Retinal pigment epithelial cell (primary cell): ENCODE measurements at regions not wholly inside any gene's neighbourhood (a gene's known extent, or its start where the extent isn't known, plus 50 kb on each side); places are given as distances from the start of the nearest gene placed in this dataset.

Experiments used
- DNase-seq: peaks from one replicate; pipeline ENCODE4 v3.0.0-alpha.2; 2010; ENCODE audit warnings: low read depth
- H3K4me3 ChIP-seq: 2 replicates; pipeline ENCODE4 v1.5.1; 2011; ENCODE audit warnings: mild to moderate bottlenecking, low read length, control low read depth, moderate library complexity
- CTCF ChIP-seq: conservative IDR thresholded peaks from 2 replicates; pipeline ENCODE4 v1.5.1; 2011; ENCODE audit warnings: low read depth, low read length, control low read depth, inconsistent platforms

DNA sequence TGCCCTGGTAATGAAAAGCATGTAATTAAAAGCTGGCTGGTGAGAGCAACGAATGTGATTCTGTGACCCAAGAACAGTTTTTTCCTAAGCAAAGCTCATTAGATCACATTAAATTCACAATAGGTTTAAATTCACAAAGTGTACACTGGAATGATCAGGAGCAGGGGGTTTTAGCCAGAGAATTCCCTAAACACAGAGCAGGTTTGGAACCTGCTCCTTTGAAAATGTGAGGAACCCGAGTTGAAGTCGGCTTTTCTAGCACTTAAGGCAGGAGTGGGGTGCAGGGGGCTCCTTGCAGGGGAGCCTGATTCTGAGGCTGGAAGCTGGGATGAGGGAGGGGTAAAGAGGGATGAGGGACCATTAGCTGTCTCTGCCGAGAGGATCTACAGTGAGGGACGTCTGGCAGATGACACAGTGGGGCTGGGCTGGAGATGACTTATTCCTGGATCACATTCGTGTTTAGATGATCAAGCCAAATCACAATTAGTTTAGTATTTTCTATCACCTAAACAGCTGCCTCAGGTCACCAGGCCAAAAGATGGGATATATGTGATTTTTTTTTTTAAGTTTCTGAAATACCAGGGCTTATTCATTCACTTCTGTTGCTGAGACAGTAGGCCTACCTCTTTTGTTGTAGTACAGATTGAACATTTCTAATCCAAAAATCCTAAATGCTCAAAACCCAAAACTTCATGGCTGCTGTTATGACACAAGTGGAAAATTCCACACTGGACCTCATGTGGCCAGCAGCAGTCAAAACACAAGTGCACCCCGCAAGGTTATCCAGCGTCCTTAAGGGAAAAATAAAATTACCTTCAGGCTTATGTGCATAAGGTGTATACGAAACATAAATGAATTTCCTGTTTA is 93.1 kb upstream of the HIVEP1 start:
- H3K4me3 ChIP-seq = no peak overlapping the region
- TF ChIP-seq CTCF = no peak
- DNase-seq = peak; percentile 95

DNA sequence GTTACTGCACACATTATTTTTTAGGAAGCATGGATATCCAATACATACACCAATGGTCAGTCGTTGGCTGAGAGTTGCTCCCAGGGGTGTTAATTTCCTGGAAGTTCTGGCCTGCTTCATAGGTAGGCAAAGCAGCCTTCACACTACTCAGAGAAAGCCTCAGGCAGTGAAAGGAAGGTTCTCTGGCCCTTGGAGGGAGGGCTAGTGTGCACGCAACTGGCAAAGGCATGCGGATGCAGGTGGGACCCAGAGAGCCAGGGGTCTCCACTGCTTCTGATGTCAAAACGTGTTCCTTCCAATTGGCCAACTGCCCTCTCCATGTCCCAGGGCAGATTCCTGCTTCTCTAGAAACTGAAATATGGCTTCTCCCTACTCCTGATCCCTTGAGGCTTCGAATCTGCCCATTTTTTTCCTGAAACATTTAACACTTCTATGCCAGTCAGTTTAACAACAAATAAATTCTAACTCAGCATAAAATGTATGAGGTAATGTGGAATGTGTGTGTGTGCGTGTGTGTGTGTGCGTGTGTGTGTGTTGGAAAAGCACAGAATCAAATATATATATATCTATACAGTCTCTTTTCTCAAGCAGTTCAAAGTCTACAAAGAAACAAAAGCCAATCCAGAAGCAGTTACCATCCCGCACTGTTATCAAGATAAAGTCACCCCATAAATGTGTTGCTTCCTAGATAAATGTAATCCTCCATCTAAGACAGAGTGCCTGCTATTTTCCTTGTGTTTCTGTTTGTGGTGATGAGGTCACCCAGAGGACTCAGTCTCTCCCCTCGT is 94.0 kb upstream of the HIVEP1 start:
- no peak overlapping the region for H3K4me3 ChIP-seq
- DNase-seq = no peak
- no peak for TF ChIP-seq CTCF

- no peak for DNase-seq
- H3K4me3 ChIP-seq = no peak overlapping the region
- TF ChIP-seq CTCF = no peak
Measured at GRCh38 chr6:11912420-11912819, 99.7 kb upstream of the HIVEP1 start.

DNA sequence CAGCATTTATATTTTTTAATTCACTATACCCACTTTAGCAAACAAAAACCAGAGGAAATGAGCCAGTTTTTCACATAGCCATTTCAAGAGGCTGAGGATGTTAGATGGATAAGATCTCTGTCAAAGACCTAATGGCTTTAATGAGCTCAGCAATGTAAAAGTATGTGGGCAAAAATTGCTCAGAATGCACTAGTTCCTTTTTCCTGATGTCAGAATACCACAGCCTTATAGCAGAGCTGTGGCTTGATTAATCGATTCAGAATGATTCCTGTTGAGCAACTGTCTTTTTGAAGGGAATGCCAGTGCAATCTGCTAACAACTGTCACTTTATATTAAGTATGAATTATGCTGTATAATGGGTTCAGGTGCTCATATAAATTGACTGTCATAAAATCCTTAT is 100.6 kb upstream of the HIVEP1 start:
- TF ChIP-seq CTCF = no peak
- no peak overlapping the region for H3K4me3 ChIP-seq
- DNase-seq = peak; percentile 33

- no peak for TF ChIP-seq CTCF
- DNase-seq = no peak
- no peak overlapping the region for H3K4me3 ChIP-seq
Measured at GRCh38 chr6:11909696-11910132, 102.4 kb upstream of the HIVEP1 start.

GRCh38 chr6:11908436-11909105 is 103.5 kb upstream of the HIVEP1 start:
- no peak for DNase-seq
- no peak for TF ChIP-seq CTCF
- H3K4me3 ChIP-seq = no peak overlapping the region
